Liver (tissue), 8 donors: ENCODE measurements at regions not wholly inside any gene's neighbourhood (a gene's known extent, or its start where the extent isn't known, plus 50 kb on each side); places are given as distances from the start of the nearest gene placed in this dataset.

Experiments used
- DNase-seq: peaks from one replicate; pipeline ENCODE4 v3.0.0-alpha.2; 2017; ENCODE audit warnings: low spot score
- H3K27ac ChIP-seq, 2 donors: one replicate each; pipeline ENCODE4 v1.7.0; 2013; ENCODE audit warnings: inconsistent platforms in 2 of 2, low read length in 2 of 2, control low read depth in 1 of 2, low read depth in 1 of 2, mild to moderate bottlenecking in 1 of 2
- H3K27me3 ChIP-seq, 4 donors: one replicate each; pipeline versions ENCODE4 v1.6.1 to v1.7.0; 2013; ENCODE audit warnings: low read length in 3 of 4, inconsistent platforms in 1 of 4, mild to moderate bottlenecking in 1 of 4, moderate library complexity in 1 of 4; ENCODE audit not compliant: control insufficient read depth in 4 of 4, insufficient read depth in 4 of 4
- H3K36me3 ChIP-seq, 4 donors: one replicate each; pipeline versions ENCODE4 v1.6.1 to v1.7.0; 2013; ENCODE audit warnings: low read length in 3 of 4, mild to moderate bottlenecking in 3 of 4, low read depth in 1 of 4, moderate library complexity in 1 of 4; ENCODE audit not compliant: control insufficient read depth in 4 of 4, insufficient read depth in 3 of 4
- H3K4me1 ChIP-seq, 4 donors: one replicate each; pipeline versions ENCODE4 v1.6.1 to v1.7.0; 2013; ENCODE audit warnings: low read length in 3 of 4, mild to moderate bottlenecking in 3 of 4, moderate library complexity in 1 of 4; ENCODE audit not compliant: control insufficient read depth in 4 of 4, insufficient read depth in 4 of 4
- H3K4me3 ChIP-seq, 3 donors: one replicate each; pipeline versions ENCODE4 v1.6.1 to v1.7.0; 2013; ENCODE audit warnings: low read length in 3 of 3, control low read depth in 1 of 3, low read depth in 1 of 3, mild to moderate bottlenecking in 1 of 3
- H3K9ac ChIP-seq, 2 donors: one replicate each; pipeline ENCODE4 v1.7.0; 2013; ENCODE audit warnings: low read length in 2 of 2, mild to moderate bottlenecking in 2 of 2, moderate library complexity in 2 of 2, control low read depth in 1 of 2, low read depth in 1 of 2
- H3K9me3 ChIP-seq, 4 donors: one replicate each; pipeline versions ENCODE4 v1.6.1 to v1.7.0; 2013; ENCODE audit warnings: low read length in 3 of 4; ENCODE audit not compliant: control insufficient read depth in 4 of 4
- CTCF ChIP-seq: fragments of 150-350 bp; IDR thresholded peaks from 2 replicates; pipeline ENCODE4 v1.5.1; 2017; ENCODE audit warnings: improper control_type of control experiment, low read depth, low read length; ENCODE audit not compliant: missing input control
- EGR1 ChIP-seq, 2 donors: IDR thresholded peaks; 2 replicates each; pipeline ENCODE4 v1.6.1; 2016 to 2018; ENCODE audit warnings: antibody characterized with exemption in 2 of 2, low read depth in 2 of 2
- FOXA1 ChIP-seq: IDR thresholded peaks from 2 replicates; pipeline ENCODE4 v1.6.1; 2016; ENCODE audit warnings: antibody characterized with exemption
- FOXA2 ChIP-seq: IDR thresholded peaks from 2 replicates; pipeline ENCODE4 v1.6.1; 2016; ENCODE audit warnings: antibody characterized with exemption
- GABPA ChIP-seq, 2 donors: IDR thresholded peaks in 1 of 2; conservative IDR thresholded peaks in 1 of 2; 2 replicates each; pipeline ENCODE4 v1.6.1; 2016; ENCODE audit warnings: antibody characterized with exemption in 2 of 2, mild to moderate bottlenecking in 1 of 2, moderate library complexity in 1 of 2
- HNF4G ChIP-seq: IDR thresholded peaks from 2 replicates; pipeline ENCODE4 v1.6.1; 2016; ENCODE audit warnings: antibody characterized with exemption
- MAX ChIP-seq: IDR thresholded peaks from 2 replicates; pipeline ENCODE4 v1.6.1; 2016; ENCODE audit warnings: antibody characterized with exemption
- NR2F2 ChIP-seq: IDR thresholded peaks from 2 replicates; pipeline ENCODE4 v1.6.1; 2016; ENCODE audit warnings: antibody characterized with exemption
- RAD21 ChIP-seq, 2 donors: IDR thresholded peaks; 2 replicates each; pipeline ENCODE4 v1.6.1; 2016; ENCODE audit warnings: antibody characterized with exemption in 2 of 2, mild to moderate bottlenecking in 2 of 2
- REST ChIP-seq: IDR thresholded peaks from 2 replicates; pipeline ENCODE4 v1.6.1; 2016; ENCODE audit warnings: antibody characterized with exemption, mild to moderate bottlenecking
- RXRA ChIP-seq, 2 donors: IDR thresholded peaks; 2 replicates each; pipeline ENCODE4 v1.6.1; 2017 to 2018; ENCODE audit warnings: antibody characterized with exemption in 2 of 2, mild to moderate bottlenecking in 1 of 2
- SP1 ChIP-seq: IDR thresholded peaks from 2 replicates; pipeline ENCODE4 v1.6.1; 2018; ENCODE audit warnings: antibody characterized with exemption, mild to moderate bottlenecking
- TAF1 ChIP-seq: conservative IDR thresholded peaks from 2 replicates; pipeline ENCODE4 v1.6.1; 2016; ENCODE audit warnings: antibody characterized with exemption, mild to moderate bottlenecking
- YY1 ChIP-seq: IDR thresholded peaks from 2 replicates; pipeline ENCODE4 v1.6.1; 2016; ENCODE audit warnings: antibody characterized with exemption, mild to moderate bottlenecking
- ZBTB33 ChIP-seq: IDR thresholded peaks from 2 replicates; pipeline ENCODE4 v1.6.1; 2016; ENCODE audit warnings: antibody characterized with exemption
- WGBS: extraction: QIAGEN DNeasy Blood & Tissue Kit; methylation state at CpG from one replicate; pipeline ENCODE4 v1.1.7; 2013; 5-methylcytosine and 5-hydroxymethylcytosine counted together
- TF ChIP-seq, protein P1 (sequence below): IDR thresholded peaks from 2 replicates; pipeline ENCODE4 v1.6.1; 2016; ENCODE audit warnings: antibody characterized with exemption
- donor health status: healthy.
- donor health status: healthy.
- donor health status: healthy.
- donor health status: healthy.
- donor health status: healthy.

DNA sequence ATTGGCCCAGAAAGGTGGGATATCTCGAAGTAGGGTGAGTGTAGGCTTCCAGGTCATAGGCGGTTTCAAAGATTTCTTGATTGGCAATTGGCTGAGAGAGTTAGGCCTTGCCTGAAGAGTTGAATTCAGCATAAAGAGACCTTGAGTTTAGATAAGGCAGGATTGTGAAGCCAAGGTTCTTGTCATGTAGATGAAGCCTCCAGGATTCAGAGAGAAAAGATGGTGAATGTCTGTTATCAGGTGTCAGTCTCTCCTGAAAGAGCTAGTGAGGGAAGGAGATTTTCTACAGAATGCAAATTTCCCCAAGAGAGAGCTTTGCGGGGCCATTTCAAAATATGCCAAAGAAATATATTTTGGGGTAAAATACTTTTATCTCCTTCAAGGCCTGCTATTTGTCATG lies 217.0 kb upstream of the TLE3 start:
- no peak overlapping the region for H3K4me3 ChIP-seq
- H3K4me1 ChIP-seq: no peaks in the 10 kb centered on the region
- no peak overlapping the region for H3K9ac ChIP-seq
- DNase-seq: no peak
- no peaks in the 10 kb centered on the region for H3K36me3 ChIP-seq
- no peaks in the 10 kb centered on the region for H3K27me3 ChIP-seq
- WGBS: 95% methylated on average over 3 of the region's 3 CpGs
- no peaks in the 10 kb centered on the region for H3K9me3 ChIP-seq
- TF ChIP-seq RXRA (IDR thresholded peaks at IDR 0.05) (no peak), HNF4G (no peak), FOXA2 (no peak)
- TF ChIP-seq, protein P1, sequence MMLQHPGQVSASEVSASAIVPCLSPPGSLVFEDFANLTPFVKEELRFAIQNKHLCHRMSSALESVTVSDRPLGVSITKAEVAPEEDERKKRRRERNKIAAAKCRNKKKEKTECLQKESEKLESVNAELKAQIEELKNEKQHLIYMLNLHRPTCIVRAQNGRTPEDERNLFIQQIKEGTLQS: no peak
- no peak overlapping the region for H3K27ac ChIP-seq

GRCh38 chr15:70314018-70314354 lies 216.3 kb upstream of the TLE3 start:
- Histone ChIP-seq H3K4me3 (no peak overlapping the region), H3K27ac (no peak overlapping the region), H3K36me3 (no peaks in the 10 kb centered on the region), H3K4me1 (no peaks in the 10 kb centered on the region), H3K27me3 (no peaks in the 10 kb centered on the region), H3K9me3 (no peaks in the 10 kb centered on the region), H3K9ac (no peak overlapping the region)
- WGBS: 97% methylated on average over 3 of the region's 3 CpGs
- no peak for TF ChIP-seq CTCF
- no peak for TF ChIP-seq RAD21 (IDR thresholded peaks at IDR 0.05)
- no peak for TF ChIP-seq SP1
- no peak for TF ChIP-seq FOXA1
- no peak for DNase-seq

DNA sequence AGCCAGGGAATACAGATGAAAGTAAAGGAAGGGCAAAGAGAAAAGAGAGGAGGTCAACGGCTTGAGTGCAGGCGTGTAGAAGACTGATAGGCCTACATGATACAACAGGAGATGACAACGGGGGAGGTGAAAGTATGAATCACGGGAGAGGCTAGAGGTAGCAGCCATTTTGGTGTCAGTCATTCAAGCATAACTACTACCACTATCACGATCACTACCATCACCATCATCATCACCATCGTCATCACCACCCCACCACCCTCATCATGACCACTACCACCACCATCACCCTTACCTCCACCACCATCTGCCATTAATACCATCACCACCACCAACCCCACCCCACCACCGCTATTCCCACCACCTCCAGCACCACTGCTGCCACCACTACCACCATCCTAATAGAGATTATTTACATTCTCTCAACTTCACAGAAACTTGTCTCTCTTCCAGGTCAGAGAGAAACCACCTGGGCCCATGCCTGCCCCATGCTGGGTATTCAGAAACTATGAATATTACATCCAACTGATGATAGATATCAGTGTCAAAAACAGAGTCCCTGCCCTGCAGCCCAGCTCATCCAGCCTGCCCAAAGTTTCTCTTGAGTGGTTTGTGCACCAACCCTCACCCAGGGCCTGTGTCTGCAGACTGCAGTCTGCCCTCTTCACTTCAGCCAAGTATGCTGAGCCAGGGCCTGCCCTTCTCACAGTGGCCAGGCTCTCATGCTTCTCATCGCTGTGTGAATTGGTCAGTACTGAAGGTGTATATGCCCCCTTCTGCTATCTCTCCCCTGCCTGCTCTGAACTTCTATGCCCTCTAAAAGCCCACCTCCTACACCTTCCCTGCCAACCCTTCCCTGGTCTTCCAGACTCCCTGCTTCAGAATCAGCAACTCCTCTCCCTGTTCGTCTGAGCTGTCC lies 215.6 kb upstream of the TLE3 start:
- 93% methylated on average over 9 of the region's 9 CpGs for WGBS
- no peak for DNase-seq
- TF ChIP-seq REST: no peak
- no peak for TF ChIP-seq FOXA2
- no peak for TF ChIP-seq NR2F2
- no peak for TF ChIP-seq MAX
- TF ChIP-seq FOXA1: no peak
- no peak for TF ChIP-seq SP1
- TF ChIP-seq RAD21 (IDR thresholded peaks at IDR 0.05): no peak
- TF ChIP-seq, protein P1: no peak
- no peak for TF ChIP-seq HNF4G
- TF ChIP-seq CTCF: no peak
- no peak for TF ChIP-seq ZBTB33
- no peak for TF ChIP-seq YY1
- no peak for TF ChIP-seq EGR1 (IDR thresholded peaks at IDR 0.05; ENCODE audit: low read depth in 2 of 2)
- TF ChIP-seq TAF1: no peak
- TF ChIP-seq GABPA (IDR thresholded peaks at IDR 0.05 in 1 of 2, conservative IDR thresholded peaks at IDR 0.05 in 1 of 2): no peak
- no peak for TF ChIP-seq RXRA (IDR thresholded peaks at IDR 0.05)

More for the DNA sequence above, 215.6 kb upstream of the TLE3 start:
- no peaks in the 10 kb centered on the region for H3K4me1 ChIP-seq
- no peaks in the 10 kb centered on the region for H3K27me3 ChIP-seq
- H3K9ac ChIP-seq: no peak overlapping the region
- H3K27ac ChIP-seq: no peak overlapping the region
- H3K4me3 ChIP-seq: no peak overlapping the region
- no peaks in the 10 kb centered on the region for H3K9me3 ChIP-seq
- H3K36me3 ChIP-seq: no peaks in the 10 kb centered on the region
